SK-N-SH (cell line): ENCODE measurements at regions not wholly inside any gene's neighbourhood (a gene's known extent, or its start where the extent isn't known, plus 50 kb on each side); places are given as distances from the start of the nearest gene placed in this dataset.

Source experiments
- CTCF ChIA-PET: fragments of 300-600, 350-600 bp; formaldehyde crosslinking; extraction: SDS; loops from one replicate; lab custom pipeline; 2021; lab: Yijun Ruan, JAX
- POLR2A ChIA-PET: fragments of 350-600 bp; sonication (Branson Sonifier 250); formaldehyde crosslinking; extraction: SDS; loops from one replicate; lab custom pipeline; 2020; ENCODE audit warnings: antibody characterized with exemption, inconsistent platforms; lab: Yijun Ruan, JAX
- DNase-seq: peaks from one replicate; pipeline ENCODE4 v3.0.0; 2012
- H2AFZ ChIP-seq: fragments of 200-600 bp; sonication (generic); 2 replicates; pipeline ENCODE4 v1.8.1; 2016; ENCODE audit warnings: antibody characterized with exemption, mild to moderate bottlenecking, low read depth
- H3F3A ChIP-seq: fragments of 200-600 bp; sonication (generic); replicated peaks from 2 replicates; pipeline ENCODE3; 2016; ENCODE audit warnings: antibody characterized with exemption, mild to moderate bottlenecking; ENCODE audit not compliant: insufficient read depth
- H3K27ac ChIP-seq, 2 experiments: fragments of 200-500 bp in 1 of 2; fragments of 200-600 bp in 1 of 2; sonication (Bioruptor generic) in 1 of 2; sonication (generic), shearing (Covaris generic) in 1 of 2; 2 replicates each; pipeline versions ENCODE4 v1.5.1 to v1.6.1; 2014 to 2016; ENCODE audit warnings: low read depth in 2 of 2, inconsistent platforms in 1 of 2, low read length in 1 of 2, mild to moderate bottlenecking in 1 of 2, mixed read lengths in 1 of 2
- H3K27me3 ChIP-seq: fragments of 200-600 bp; sonication (generic), shearing (Covaris generic); 2 replicates; pipeline ENCODE4 v1.6.1; 2016; ENCODE audit warnings: mixed run types; ENCODE audit not compliant: insufficient read depth
- H3K36me3 ChIP-seq, 2 experiments: fragments of 200-500 bp in 1 of 2; fragments of 200-600 bp in 1 of 2; sonication (Bioruptor generic) in 1 of 2; sonication (generic) in 1 of 2; replicated peaks in 1 of 2; 2 replicates each; pipeline versions ENCODE3 to v1.5.1; 2014 to 2016; ENCODE audit warnings: low read length in 1 of 2, mild to moderate bottlenecking in 1 of 2; ENCODE audit not compliant: insufficient read depth in 2 of 2, control insufficient read depth in 1 of 2
- H3K4me1 ChIP-seq, 2 experiments: fragments of 200-500 bp in 1 of 2; fragments of 200-600 bp in 1 of 2; sonication (Bioruptor generic) in 1 of 2; sonication (generic), shearing (Covaris generic) in 1 of 2; 2 replicates each; pipeline versions ENCODE4 v1.5.1 to v1.6.1; 2014 to 2016; ENCODE audit warnings: low read depth in 1 of 2, low read length in 1 of 2, mixed run types in 1 of 2; ENCODE audit not compliant: insufficient read depth in 2 of 2, control insufficient read depth in 1 of 2
- H3K4me2 ChIP-seq: fragments of 200-600 bp; sonication (generic), shearing (Covaris generic); 2 replicates; pipeline ENCODE4 v1.6.1; 2017; ENCODE audit warnings: mixed run types
- H3K4me3 ChIP-seq, 2 experiments: fragments of 200-500 bp in 1 of 2; fragments of 200-600 bp in 1 of 2; sonication (Bioruptor generic) in 1 of 2; sonication (generic), shearing (Covaris generic) in 1 of 2; 2 replicates each; pipeline versions ENCODE4 v1.5.1 to v1.8.1; 2014 to 2016; ENCODE audit warnings: low read depth in 2 of 2, inconsistent platforms in 1 of 2, low read length in 1 of 2, mild to moderate bottlenecking in 1 of 2, mixed read lengths in 1 of 2, moderate library complexity in 1 of 2
- H3K79me2 ChIP-seq: fragments of 200-600 bp; sonication (generic); 2 replicates; pipeline ENCODE4 v1.8.1; 2017; ENCODE audit warnings: mild to moderate bottlenecking; ENCODE audit not compliant: insufficient read depth
- H3K9ac ChIP-seq: fragments of 200-600 bp; sonication (generic); 2 replicates; pipeline ENCODE4 v1.6.1; 2017; ENCODE audit warnings: mixed run types
- H3K9me2 ChIP-seq: fragments of 200-600 bp; sonication (generic); 2 replicates; pipeline ENCODE4 v1.6.1; 2017; ENCODE audit warnings: mixed run types
- H3K9me3 ChIP-seq: fragments of 200-600 bp; sonication (generic); 2 replicates; pipeline ENCODE4 v1.6.1; 2017; ENCODE audit warnings: mixed run types, mild to moderate bottlenecking, moderate library complexity
- H4K20me1 ChIP-seq: fragments of 200-600 bp; sonication (generic); 2 replicates; pipeline ENCODE4 v1.6.1; 2017; ENCODE audit warnings: mild to moderate bottlenecking, mixed run types; ENCODE audit not compliant: insufficient read depth
- EP300 ChIP-seq, 2 experiments: IDR thresholded peaks; 2 replicates each; pipeline versions ENCODE4 v1.4.0 to v1.6.1; 2012; ENCODE audit warnings: borderline replicate concordance in 1 of 2, low read depth in 1 of 2, low read length in 1 of 2
- EZH2phosphoT487 ChIP-seq: fragments of 200-600 bp; sonication (generic); IDR thresholded peaks from 2 replicates; pipeline ENCODE4 v1.6.1; 2017; ENCODE audit warnings: low read depth, mixed run types, mild to moderate bottlenecking, antibody characterized with exemption, moderate library complexity, borderline replicate concordance
- FOSL2 ChIP-seq: IDR thresholded peaks from 2 replicates; pipeline ENCODE4 v1.4.0; 2012; ENCODE audit warnings: low read depth, mild to moderate bottlenecking, moderate library complexity, borderline replicate concordance
- FOXJ3 ChIP-seq: sonication (generic); formaldehyde crosslinking; IDR thresholded peaks from 2 replicates; pipeline ENCODE4 v1.5.1; 2020; ENCODE audit warnings: mild to moderate bottlenecking, missing genetic modification reagents
- FOXM1 ChIP-seq: IDR thresholded peaks from 2 replicates; pipeline ENCODE4 v1.4.0; 2012; ENCODE audit warnings: low read depth, mild to moderate bottlenecking
- GABPA ChIP-seq: IDR thresholded peaks from 2 replicates; pipeline ENCODE4 v1.4.0; 2012; ENCODE audit warnings: low read depth, mild to moderate bottlenecking
- GATA2 ChIP-seq: sonication (generic); formaldehyde crosslinking; IDR thresholded peaks from 2 replicates; pipeline ENCODE4 v1.5.0; 2020; ENCODE audit warnings: mild to moderate bottlenecking, missing genetic modification reagents
- MEF2A ChIP-seq: IDR thresholded peaks from 2 replicates; pipeline ENCODE4 v1.4.0; 2012; ENCODE audit warnings: low read depth, borderline replicate concordance
- NFIC ChIP-seq: IDR thresholded peaks from 2 replicates; pipeline ENCODE4 v1.4.0; 2012; ENCODE audit warnings: borderline replicate concordance
- NRF1 ChIP-seq: IDR thresholded peaks from 2 replicates; pipeline ENCODE4 v1.6.1; 2012; ENCODE audit warnings: low read depth, mild to moderate bottlenecking, low read length
- POLR2AphosphoS5 ChIP-seq: IDR thresholded peaks from 2 replicates; pipeline ENCODE4 v1.6.1; 2012; ENCODE audit warnings: low read depth, low read length
- RCOR1 ChIP-seq: fragments of 150-350 bp; IDR thresholded peaks from 2 replicates; pipeline ENCODE4 v1.6.1; 2017; ENCODE audit warnings: antibody characterized with exemption, low read length
- RFX5 ChIP-seq: IDR thresholded peaks from 2 replicates; pipeline ENCODE4 v1.6.1; 2012; ENCODE audit warnings: mild to moderate bottlenecking, improper control_type of control experiment, low read length
- RXRA ChIP-seq: IDR thresholded peaks from 2 replicates; pipeline ENCODE4 v1.4.0; 2012; ENCODE audit warnings: low read depth, mild to moderate bottlenecking, borderline replicate concordance
- SIN3A ChIP-seq: IDR thresholded peaks from 2 replicates; pipeline ENCODE4 v1.6.1; 2012; ENCODE audit warnings: low read depth, mild to moderate bottlenecking, low read length, moderate library complexity, borderline replicate concordance
- SMC3 ChIP-seq: IDR thresholded peaks from 2 replicates; pipeline ENCODE4 v1.6.1; 2012; ENCODE audit warnings: low read depth, low read length, improper control_type of control experiment
- TAF1 ChIP-seq: IDR thresholded peaks from 2 replicates; pipeline ENCODE4 v1.6.1; 2012; ENCODE audit warnings: low read depth, mild to moderate bottlenecking, low read length, moderate library complexity, borderline replicate concordance
- YY1 ChIP-seq: IDR thresholded peaks from 2 replicates; pipeline ENCODE4 v1.4.0; 2012; ENCODE audit warnings: low read depth, mild to moderate bottlenecking
- WGBS: methylation state at CpG from one replicate; pipeline ENCODE4 v1.1.6; 2017; ENCODE audit warnings: low lambda C conversion rate; 5-methylcytosine and 5-hydroxymethylcytosine counted together
- TF ChIP-seq, protein P1 (sequence below): fragments of 200-600 bp; sonication (generic); IDR thresholded peaks from 2 replicates; pipeline ENCODE4 v1.6.1; 2017; ENCODE audit warnings: antibody characterized with exemption, mild to moderate bottlenecking, moderate library complexity
- TF ChIP-seq, protein P2 (sequence below): IDR thresholded peaks from 2 replicates; pipeline ENCODE4 v1.4.0; 2012; ENCODE audit warnings: low read depth
- TF ChIP-seq, protein P3 (sequence below): fragments of 150-350 bp; IDR thresholded peaks from 2 replicates; pipeline ENCODE4 v1.6.1; 2016; ENCODE audit warnings: mild to moderate bottlenecking, low read depth, low read length
- TF ChIP-seq, protein P4 (sequence below): IDR thresholded peaks from 2 replicates; pipeline ENCODE4; 2012

DNA sequence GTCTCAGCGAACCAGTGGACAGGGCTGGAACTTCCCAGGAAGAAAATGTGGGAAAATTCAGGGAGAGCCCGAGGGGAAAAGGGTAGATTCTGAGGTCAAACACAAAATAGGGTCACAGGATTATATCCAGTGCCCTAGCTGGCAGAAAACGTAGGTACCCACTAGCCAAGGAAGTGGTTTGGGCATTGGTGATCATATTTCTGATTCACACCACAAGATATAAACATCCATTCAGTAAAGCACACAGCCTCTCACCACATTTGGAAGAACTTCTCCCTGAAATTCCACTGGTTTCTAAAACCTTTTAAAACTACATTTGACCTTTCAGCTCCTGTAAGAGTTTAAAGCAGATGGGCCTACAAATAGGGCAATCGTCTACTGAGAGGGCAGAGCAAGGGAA lies 186.9 kb downstream of the TTC32 start:
- Histone ChIP-seq H3K27ac (no peak overlapping the region), H3K9me2 (no peaks in the 10 kb centered on the region), H3K9me3 (no peaks in the 10 kb centered on the region), H3K36me3 (no peaks in the 10 kb centered on the region), H3K4me1 (no peaks in the 10 kb centered on the region), H4K20me1 (no peaks in the 10 kb centered on the region), H3K27me3 (peaks cover 34% of the 10 kb centered on the region; the same call in 1 of the 2 replicates), H3K9ac (no peak overlapping the region), H2AFZ (no peak overlapping the region), H3K4me2 (no peak overlapping the region), H3F3A (no peaks in the 10 kb centered on the region), H3K79me2 (no peaks in the 10 kb centered on the region), H3K4me3 (no peak overlapping the region)
- 9% methylated on average over 4 of the region's 4 CpGs for WGBS
- no peak for DNase-seq
- no peak for TF ChIP-seq NFIC
- TF ChIP-seq, protein P1, sequence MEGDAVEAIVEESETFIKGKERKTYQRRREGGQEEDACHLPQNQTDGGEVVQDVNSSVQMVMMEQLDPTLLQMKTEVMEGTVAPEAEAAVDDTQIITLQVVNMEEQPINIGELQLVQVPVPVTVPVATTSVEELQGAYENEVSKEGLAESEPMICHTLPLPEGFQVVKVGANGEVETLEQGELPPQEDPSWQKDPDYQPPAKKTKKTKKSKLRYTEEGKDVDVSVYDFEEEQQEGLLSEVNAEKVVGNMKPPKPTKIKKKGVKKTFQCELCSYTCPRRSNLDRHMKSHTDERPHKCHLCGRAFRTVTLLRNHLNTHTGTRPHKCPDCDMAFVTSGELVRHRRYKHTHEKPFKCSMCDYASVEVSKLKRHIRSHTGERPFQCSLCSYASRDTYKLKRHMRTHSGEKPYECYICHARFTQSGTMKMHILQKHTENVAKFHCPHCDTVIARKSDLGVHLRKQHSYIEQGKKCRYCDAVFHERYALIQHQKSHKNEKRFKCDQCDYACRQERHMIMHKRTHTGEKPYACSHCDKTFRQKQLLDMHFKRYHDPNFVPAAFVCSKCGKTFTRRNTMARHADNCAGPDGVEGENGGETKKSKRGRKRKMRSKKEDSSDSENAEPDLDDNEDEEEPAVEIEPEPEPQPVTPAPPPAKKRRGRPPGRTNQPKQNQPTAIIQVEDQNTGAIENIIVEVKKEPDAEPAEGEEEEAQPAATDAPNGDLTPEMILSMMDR, result no peak
- TF ChIP-seq, protein P2, sequence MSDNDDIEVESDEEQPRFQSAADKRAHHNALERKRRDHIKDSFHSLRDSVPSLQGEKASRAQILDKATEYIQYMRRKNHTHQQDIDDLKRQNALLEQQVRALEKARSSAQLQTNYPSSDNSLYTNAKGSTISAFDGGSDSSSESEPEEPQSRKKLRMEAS, result no peak
- TF ChIP-seq EZH2phosphoT487, result no peak
- no peak for TF ChIP-seq FOXM1
- TF ChIP-seq YY1, result no peak
- TF ChIP-seq FOXJ3 (CRISPR knock-in tag), result no peak
- TF ChIP-seq TAF1, result no peak
- TF ChIP-seq, protein P3, sequence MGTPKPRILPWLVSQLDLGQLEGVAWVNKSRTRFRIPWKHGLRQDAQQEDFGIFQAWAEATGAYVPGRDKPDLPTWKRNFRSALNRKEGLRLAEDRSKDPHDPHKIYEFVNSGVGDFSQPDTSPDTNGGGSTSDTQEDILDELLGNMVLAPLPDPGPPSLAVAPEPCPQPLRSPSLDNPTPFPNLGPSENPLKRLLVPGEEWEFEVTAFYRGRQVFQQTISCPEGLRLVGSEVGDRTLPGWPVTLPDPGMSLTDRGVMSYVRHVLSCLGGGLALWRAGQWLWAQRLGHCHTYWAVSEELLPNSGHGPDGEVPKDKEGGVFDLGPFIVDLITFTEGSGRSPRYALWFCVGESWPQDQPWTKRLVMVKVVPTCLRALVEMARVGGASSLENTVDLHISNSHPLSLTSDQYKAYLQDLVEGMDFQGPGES, result no peak
- no peak for TF ChIP-seq SMC3
- TF ChIP-seq GABPA, result no peak
- no peak for TF ChIP-seq MEF2A
- no peak for TF ChIP-seq EP300 (IDR thresholded peaks at IDR 0.05; ENCODE audit: borderline replicate concordance in 1 of 2, low read depth in 1 of 2, low read length in 1 of 2)
- no peak for TF ChIP-seq POLR2AphosphoS5
- no peak for TF ChIP-seq SIN3A
- TF ChIP-seq GATA2 (CRISPR knock-in tag), result no peak
- TF ChIP-seq RXRA, result no peak
- ChIA-PET POLR2A (no interaction called here), CTCF (no interaction called here)

DNA sequence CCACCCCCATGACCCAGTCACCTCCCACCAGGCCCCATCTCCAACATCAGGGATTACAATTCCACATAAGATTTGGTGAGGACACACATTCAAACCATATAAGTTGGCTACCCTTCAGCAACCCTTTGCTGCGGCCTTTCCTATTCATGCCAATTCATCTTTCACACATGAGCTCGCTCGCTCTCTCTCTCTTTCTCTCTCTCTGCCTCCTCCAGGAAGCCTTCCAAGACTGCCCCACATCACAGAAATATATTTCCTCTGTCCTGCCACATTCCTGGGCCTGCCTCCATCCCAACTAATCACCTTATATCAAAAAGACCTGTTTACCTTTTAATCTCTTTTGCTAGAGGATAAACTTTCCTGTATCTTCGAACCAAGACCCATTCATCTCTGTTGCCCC lies 188.9 kb downstream of the TTC32 start:
- DNase-seq, result no peak
- no peaks in the 10 kb centered on the region for H3K9me2 ChIP-seq
- ChIA-PET POLR2A (no interaction called here), CTCF (interaction anchor here (0.9 to 1.6 kb wide), 4 partner anchors 9 to 150 kb away, joined by 3 to 4 read pairs (median 4); no protein-coding TSS in a partner anchor)
- WGBS, result 38% methylated on average over 4 of the region's 4 CpGs
- no peaks in the 10 kb centered on the region for H3K79me2 ChIP-seq
- no peaks in the 10 kb centered on the region for H3K9me3 ChIP-seq
- H3K4me1 ChIP-seq, result no peaks in the 10 kb centered on the region
- no peak overlapping the region for H3K9ac ChIP-seq
- no peak overlapping the region for H3K27ac ChIP-seq
- H4K20me1 ChIP-seq, result no peaks in the 10 kb centered on the region
- H3K27me3 ChIP-seq, result peaks cover 24% of the 10 kb centered on the region; the same call in 1 of the 2 replicates
- H3K36me3 ChIP-seq, result no peaks in the 10 kb centered on the region
- no peak overlapping the region for H3K4me2 ChIP-seq
- no peak overlapping the region for H2AFZ ChIP-seq
- no peak overlapping the region for H3K4me3 ChIP-seq
- H3F3A ChIP-seq, result no peaks in the 10 kb centered on the region
- TF ChIP-seq NFIC (no peak), GATA2 (CRISPR knock-in tag) (no peak), RCOR1 (no peak), POLR2AphosphoS5 (no peak), RFX5 (no peak), NRF1 (no peak), FOSL2 (no peak)
- TF ChIP-seq, protein P4, sequence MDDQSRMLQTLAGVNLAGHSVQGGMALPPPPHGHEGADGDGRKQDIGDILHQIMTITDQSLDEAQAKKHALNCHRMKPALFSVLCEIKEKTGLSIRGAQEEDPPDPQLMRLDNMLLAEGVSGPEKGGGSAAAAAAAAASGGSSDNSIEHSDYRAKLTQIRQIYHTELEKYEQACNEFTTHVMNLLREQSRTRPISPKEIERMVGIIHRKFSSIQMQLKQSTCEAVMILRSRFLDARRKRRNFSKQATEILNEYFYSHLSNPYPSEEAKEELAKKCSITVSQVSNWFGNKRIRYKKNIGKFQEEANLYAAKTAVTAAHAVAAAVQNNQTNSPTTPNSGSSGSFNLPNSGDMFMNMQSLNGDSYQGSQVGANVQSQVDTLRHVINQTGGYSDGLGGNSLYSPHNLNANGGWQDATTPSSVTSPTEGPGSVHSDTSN, result no peak
- TF ChIP-seq, protein P1, result no peak
